ENCODE measurements at regions not wholly inside any gene's neighbourhood (a gene's known extent, or its start where the extent isn't known, plus 50 kb on each side); places are given as distances from the start of the nearest gene placed in this dataset.
A peak's percentile ranks its signal among the peaks of the same experiment; 100 is the strongest.
"Not testable (repeated sequence)": the region's sequence is repeated elsewhere in the genome, so short reads cannot be mapped to it uniquely, and the experiment has no call there.

GRCh38 chr3:188003188-188004171, 150.5 kb upstream of the LPP start:
- DNase-seq = no peak

GRCh38 chr3:188006726-188007393, 147.1 kb upstream of the LPP start:
- DNase-seq = peak in 1 of 2 donors; percentile 14

DNA sequence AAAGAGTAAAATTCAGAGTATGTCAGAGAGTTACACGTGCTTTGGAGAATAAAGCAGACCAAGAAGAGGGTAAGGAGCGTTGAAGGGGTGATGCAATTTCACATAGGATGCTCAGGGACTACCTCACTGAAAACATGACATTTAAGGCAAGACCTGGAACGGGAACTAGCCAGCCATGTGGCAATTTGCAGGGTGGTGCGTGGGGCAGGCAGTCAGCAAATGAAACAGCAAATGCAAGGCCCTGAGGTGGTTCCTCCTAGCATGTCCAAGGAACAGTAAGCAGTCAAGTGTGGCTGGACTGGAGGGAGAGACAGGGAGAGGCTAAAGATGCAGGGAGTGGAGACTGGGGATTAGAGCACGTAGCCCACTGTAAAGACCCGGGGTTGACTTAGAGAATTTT, 146.1 kb upstream of the LPP start:
- DNase-seq = peak in 1 of 2 donors; percentile 55

DNA sequence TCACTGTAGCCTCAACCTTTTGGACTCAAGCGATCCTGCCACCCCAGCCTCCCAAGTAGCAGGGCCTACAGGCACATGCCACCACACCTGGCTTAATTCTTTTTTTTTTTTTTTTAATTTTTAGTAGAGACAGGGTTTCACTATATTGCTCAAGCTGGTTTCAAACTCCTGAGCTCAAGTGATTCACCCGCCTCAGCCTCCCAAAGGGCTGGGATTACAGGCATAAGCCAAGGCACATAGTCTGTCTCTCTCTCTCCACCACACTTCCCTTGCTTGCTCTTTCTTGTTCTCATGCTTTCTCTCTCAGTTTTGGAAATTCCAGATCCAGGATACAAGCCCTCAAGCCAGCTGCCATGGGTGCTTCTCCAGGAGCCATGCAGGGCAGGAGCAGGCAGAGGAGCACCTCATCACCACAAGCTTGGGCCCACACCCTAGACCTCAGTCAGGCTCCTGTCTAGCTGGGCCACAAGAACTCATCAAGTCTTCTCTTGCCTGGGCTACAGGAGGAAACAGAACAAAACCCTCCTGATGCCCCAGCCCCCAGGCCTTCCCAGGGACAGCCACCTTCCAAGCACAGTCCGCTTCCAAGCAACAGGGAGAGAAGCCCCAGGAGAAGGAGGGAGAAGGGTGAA, 145.3 kb upstream of the LPP start:
- DNase-seq = no peak

GRCh38 chr3:188010478-188010877, 143.5 kb upstream of the LPP start:
- no peak for DNase-seq

GRCh38 chr3:188019727-188020126, 134.2 kb upstream of the LPP start:
- no peak for DNase-seq

DNA sequence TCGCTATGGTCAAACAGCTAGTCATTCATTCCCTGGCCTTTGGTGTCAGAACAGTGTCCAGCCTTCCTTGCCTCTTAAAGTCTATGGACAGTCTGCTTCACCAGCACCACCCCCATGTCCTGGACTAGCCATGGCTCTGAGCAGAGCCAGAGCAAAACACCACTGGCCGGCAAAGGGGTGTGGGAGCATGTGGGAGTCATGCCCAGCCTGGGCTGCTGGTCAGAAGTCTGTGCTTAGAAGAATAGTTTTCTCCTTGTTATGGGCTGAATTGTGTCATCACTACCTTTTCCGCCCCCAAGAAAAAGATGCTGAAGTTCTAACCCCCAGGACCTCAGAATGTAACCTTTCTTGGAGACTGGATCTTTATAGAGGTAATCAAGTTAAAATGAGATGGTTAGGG, 132.9 kb upstream of the LPP start:
- no peak for DNase-seq

- no peak for DNase-seq
These were observed 132.4 kb upstream of the LPP start for GRCh38 chr3:188021502-188022040.

DNA sequence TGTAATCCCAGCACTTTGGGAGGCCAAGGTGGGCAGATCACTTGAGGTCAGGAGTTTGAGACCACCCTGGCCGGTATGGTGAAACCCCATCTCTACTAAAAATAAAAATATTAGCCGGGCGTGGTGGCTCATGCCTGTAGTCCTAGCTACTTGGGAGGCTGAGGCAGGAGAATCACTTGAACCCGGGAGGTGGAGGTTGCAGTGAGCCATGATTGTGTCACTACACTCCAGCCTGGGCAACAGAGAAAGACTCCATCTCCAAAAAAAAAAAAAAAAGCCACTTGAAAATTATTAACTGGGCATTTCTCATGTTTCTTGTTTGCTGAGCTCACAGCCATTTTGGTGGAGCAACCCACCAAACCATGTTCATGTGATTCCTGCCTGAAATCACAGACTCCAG, 131.1 kb upstream of the LPP start:
- not testable (repeated sequence) for DNase-seq

DNA sequence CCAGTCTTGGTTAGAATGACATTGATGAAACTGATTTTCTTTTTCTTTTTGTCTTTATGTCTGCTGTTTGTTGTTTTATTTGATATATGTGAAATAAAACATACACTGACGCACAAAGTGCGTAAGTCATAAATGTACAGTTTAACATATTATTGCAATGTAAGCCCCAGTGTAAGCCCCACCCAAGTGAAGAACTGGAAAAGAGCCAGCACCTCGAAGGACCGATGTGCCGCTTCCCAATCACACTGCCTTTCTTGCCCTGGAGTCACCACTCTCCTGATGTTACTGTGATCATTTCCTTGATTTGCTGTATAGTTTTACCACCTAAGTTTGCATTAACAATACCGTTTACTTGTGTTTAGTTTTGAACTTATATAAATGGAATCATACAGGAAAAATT, 128.4 kb upstream of the LPP start:
- DNase-seq = no peak

GRCh38 chr3:188026191-188026968, 127.6 kb upstream of the LPP start:
- no peak for DNase-seq

DNA sequence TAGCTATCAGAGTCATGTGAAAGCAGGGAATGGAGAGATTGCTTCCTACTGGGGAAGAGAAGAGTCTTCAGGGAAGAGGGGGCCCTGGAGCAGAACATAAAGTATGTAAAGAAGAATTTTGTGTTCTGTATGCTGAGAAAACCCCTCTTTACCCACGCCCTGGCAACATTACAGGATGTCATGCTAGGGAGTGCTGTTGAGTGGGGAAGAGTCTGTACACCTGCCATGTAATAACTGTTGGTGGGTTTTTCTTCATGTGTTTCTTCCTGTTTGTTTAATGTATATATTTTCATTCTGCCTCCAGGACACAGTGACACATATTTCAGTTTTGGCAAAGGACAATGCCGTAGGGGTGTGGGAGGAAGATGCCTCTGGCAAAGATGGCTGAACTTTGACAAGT, 122.8 kb upstream of the LPP start:
- DNase-seq = no peak

DNA sequence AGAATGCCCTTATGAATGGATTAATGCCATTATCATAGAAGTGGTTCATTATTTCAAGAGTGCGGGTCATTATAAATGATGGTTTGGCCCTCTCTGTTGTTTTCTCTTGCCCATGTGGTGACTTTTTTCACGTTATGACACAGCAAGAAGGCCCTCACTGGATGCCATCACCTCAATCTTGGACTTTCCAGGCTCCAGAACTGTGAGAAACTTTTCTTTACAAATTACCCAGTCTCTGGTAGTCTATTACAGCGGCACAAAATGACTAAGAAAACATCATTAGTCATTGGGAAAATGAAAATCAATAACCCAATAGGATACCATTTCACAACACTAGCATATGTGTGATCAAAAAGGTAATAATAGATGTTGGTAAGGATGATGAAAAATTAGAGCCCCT, 119.0 kb upstream of the LPP start:
- DNase-seq = no peak

- DNase-seq = no peak
These were observed 117.4 kb upstream of the LPP start for GRCh38 chr3:188036375-188037194.

- DNase-seq = no peak
These were observed 116.7 kb upstream of the LPP start for GRCh38 chr3:188037195-188037718.

GRCh38 chr3:188037965-188038581, 115.9 kb upstream of the LPP start:
- DNase-seq = no peak

DNA sequence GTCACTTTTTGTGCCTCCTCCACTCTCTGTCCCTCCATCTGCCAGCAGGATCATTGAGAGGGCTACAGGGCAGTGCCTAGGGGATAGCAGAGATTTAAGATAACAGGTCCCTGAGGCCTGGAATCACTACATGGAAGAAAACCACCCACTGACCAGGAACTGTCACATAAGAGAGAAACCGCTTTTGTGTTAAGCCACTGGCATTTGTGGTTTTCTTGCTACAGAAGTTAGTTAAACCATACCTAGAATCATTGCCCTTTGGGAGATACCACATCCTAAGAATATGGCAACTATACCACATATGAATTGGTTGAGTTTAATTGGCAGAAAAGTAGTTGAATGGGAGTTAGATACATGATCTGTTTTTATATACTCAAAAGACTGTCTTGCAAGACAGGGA, 112.8 kb upstream of the LPP start:
- no peak for DNase-seq

DNA sequence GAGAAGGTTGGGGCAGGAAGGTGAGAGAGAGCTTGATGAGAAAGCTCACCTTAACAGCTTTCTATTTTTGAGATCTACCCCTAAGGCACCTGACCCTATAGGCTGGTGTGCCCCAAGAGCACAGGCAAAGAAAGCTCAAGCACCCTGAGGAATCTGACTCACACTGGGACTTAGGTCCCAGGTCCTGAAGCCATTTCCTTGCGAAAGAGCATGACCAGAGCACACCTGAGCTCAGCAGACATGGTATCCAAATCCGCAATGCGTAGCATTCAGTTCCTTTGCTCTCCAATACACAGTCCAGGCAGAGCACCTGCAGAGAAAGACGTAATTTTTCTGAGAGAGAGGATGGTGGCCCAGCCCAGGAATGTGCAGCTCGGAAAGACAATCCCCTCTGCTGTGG, 112.1 kb upstream of the LPP start:
- no peak for DNase-seq

DNA sequence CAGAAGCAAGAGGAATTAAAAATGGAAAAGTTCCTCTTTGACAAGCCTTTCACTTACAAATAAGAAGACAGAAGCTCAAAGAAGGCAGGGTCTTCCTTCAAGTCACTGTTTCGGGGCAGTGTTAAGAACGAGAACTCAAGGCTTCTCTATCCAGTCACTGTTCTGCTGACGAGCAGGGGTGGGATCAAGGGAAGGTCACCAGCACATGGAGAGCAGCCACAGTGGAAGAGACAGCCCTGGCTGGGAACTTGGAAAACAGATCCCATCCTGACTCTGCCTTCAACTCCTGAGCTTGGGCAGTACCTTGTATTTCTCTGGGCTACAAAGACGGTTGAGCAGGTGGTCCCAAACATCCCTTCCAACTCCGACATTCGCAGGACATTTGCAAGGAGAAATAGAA, 111.5 kb upstream of the LPP start:
- no peak for DNase-seq

GRCh38 chr3:188043891-188044290, 110.1 kb upstream of the LPP start:
- no peak for DNase-seq

Measured in CD4-positive, alpha-beta T cell treated with Interferon alpha-2 for 1 hour (primary cell).